LNCaP clone FGC (cell line): ENCODE measurements at regions not wholly inside any gene's neighbourhood (a gene's known extent, or its start where the extent isn't known, plus 50 kb on each side); places are given as distances from the start of the nearest gene placed in this dataset.

Experiments
- DNase-seq: peaks from one replicate; pipeline ENCODE4 v3.0.0-alpha.2; 2011; ENCODE audit warnings: low read depth
- H3K4me3 ChIP-seq: 2 replicates; pipeline ENCODE4 v1.5.1; 2011; ENCODE audit warnings: mild to moderate bottlenecking, low read depth, low read length, control low read depth
- CTCF ChIP-seq: IDR thresholded peaks from 2 replicates; pipeline ENCODE4 v1.5.1; 2012; ENCODE audit warnings: mild to moderate bottlenecking; ENCODE audit not compliant: control insufficient read depth, insufficient read depth; ENCODE audit errors: extremely low read depth

- DNase-seq, result no peak
- H3K4me3 ChIP-seq, result no peak overlapping the region
- TF ChIP-seq CTCF, result no peak
Measured at GRCh38 chr2:181766129-181766528, 85.8 kb upstream of the NEUROD1 start.

GRCh38 chr2:181770150-181770549, 89.8 kb upstream of the NEUROD1 start:
- no peak overlapping the region for H3K4me3 ChIP-seq
- DNase-seq, result no peak
- TF ChIP-seq CTCF, result no peak

GRCh38 chr2:181771356-181771755, 91.0 kb upstream of the NEUROD1 start:
- TF ChIP-seq CTCF, result no peak
- peak; percentile 82 for DNase-seq

GRCh38 chr2:181772334-181772733, 92.0 kb upstream of the NEUROD1 start:
- DNase-seq, result no peak
- no peak for TF ChIP-seq CTCF
- H3K4me3 ChIP-seq, result no peak overlapping the region

More at GRCh38 chr2:181771356-181771755, 91.0 kb upstream of the NEUROD1 start:
- no peak overlapping the region for H3K4me3 ChIP-seq

GRCh38 chr2:181772777-181773176, 92.5 kb upstream of the NEUROD1 start:
- TF ChIP-seq CTCF, result no peak
- no peak for DNase-seq
- H3K4me3 ChIP-seq, result no peak overlapping the region

- no peak overlapping the region for H3K4me3 ChIP-seq
- TF ChIP-seq CTCF, result no peak
- no peak for DNase-seq
Measured at GRCh38 chr2:181774685-181775084, 94.4 kb upstream of the NEUROD1 start.

- no peak for DNase-seq
- no peak for TF ChIP-seq CTCF
- H3K4me3 ChIP-seq, result no peak overlapping the region
Measured at GRCh38 chr2:181776336-181776735, 96.0 kb upstream of the NEUROD1 start.
